GM12878 (cell line): ENCODE measurements at regions not wholly inside any gene's neighbourhood (a gene's known extent, or its start where the extent isn't known, plus 50 kb on each side); places are given as distances from the start of the nearest gene placed in this dataset.

ENCODE experiments used
- ATAC-seq: fragments of 200-7000 bp; cut with Tn5 transposase; 3 replicates; pipeline ENCODE4 v1.9.1; 2020; ENCODE audit warnings: mild to moderate bottlenecking, moderate library complexity
- BruUV-seq: library from RNA; stranded (reverse); fragments of 400-500 nt; replicated peaks from 2 replicates; lab custom pipeline; 2021; lab: Mats Ljungman, UMichigan
- CTCF ChIA-PET: fragments of 300-600 bp; sonication (Branson Sonifier 250); formaldehyde crosslinking; extraction: SDS; loops from one replicate; lab custom pipeline; 2021; ENCODE audit warnings: inconsistent platforms; lab: Yijun Ruan, JAX
- POLR2A ChIA-PET: fragments of 350-600 bp; formaldehyde crosslinking; extraction: SDS; loops from one replicate; lab custom pipeline; 2021; ENCODE audit warnings: inconsistent platforms; lab: Charles Lee
- RAD21 ChIA-PET: fragments of 300-600 bp; sonication (Branson Sonifier 250); formaldehyde crosslinking; loops from one replicate; lab custom pipeline; 2023; ENCODE audit warnings: antibody characterized with exemption; ENCODE audit not compliant: unreplicated experiment; lab: Charles Lee
- SMC1A ChIA-PET: fragments of 300-600 bp; sonication (Branson Sonifier 250); formaldehyde crosslinking; loops from one replicate; lab custom pipeline; 2023; ENCODE audit not compliant: unreplicated experiment, uncharacterized antibody; lab: Charles Lee
- DNase-seq: peaks from one replicate; pipeline ENCODE4 v3.0.0-alpha.2; 2011; ENCODE audit warnings: low read depth, low spot score
- FAIRE-seq: peaks from 3 replicates; lab custom pipeline; 2011; peaks lifted over from hg19 to GRCh38; lab: Jason Lieb, UNC
- H2AFZ ChIP-seq: 2 replicates; pipeline ENCODE4 v1.6.0; 2011; ENCODE audit warnings: low read depth, low read length, control low read depth; ENCODE audit not compliant: control insufficient read depth
- H3K27ac ChIP-seq: 2 replicates; pipeline ENCODE4 v1.5.1; 2011; ENCODE audit warnings: control low read depth; ENCODE audit not compliant: control insufficient read depth, insufficient read depth
- H3K27me3 ChIP-seq, 2 experiments: replicated peaks in 1 of 2; 2 replicates each; pipeline versions ENCODE4 v1.6.0 to v1.6.1; 2011; ENCODE audit warnings: low read length in 1 of 2; ENCODE audit not compliant: control insufficient read depth in 2 of 2, insufficient read depth in 2 of 2
- H3K36me3 ChIP-seq, 2 experiments: 2 replicates each; pipeline ENCODE4 v1.5.1; 2011; ENCODE audit warnings: low read length in 1 of 2; ENCODE audit not compliant: control insufficient read depth in 2 of 2, insufficient read depth in 2 of 2
- H3K4me1 ChIP-seq: 2 replicates; pipeline ENCODE4 v1.6.1; 2011; ENCODE audit warnings: mild to moderate bottlenecking, low read length, moderate library complexity, mixed read lengths; ENCODE audit not compliant: control insufficient read depth, insufficient read depth
- H3K4me2 ChIP-seq: 2 replicates; pipeline ENCODE4 v1.6.0; 2011; ENCODE audit warnings: control low read depth; ENCODE audit not compliant: control insufficient read depth, insufficient read depth
- H3K4me3 ChIP-seq: fragments of 200-600 bp; sonication (generic); 2 replicates; pipeline ENCODE4 v1.5.1; 2016
- H3K79me2 ChIP-seq: 2 replicates; pipeline ENCODE4 v1.6.0; 2011; ENCODE audit warnings: low read length; ENCODE audit not compliant: control insufficient read depth, insufficient read depth
- H3K9ac ChIP-seq: 2 replicates; pipeline ENCODE4 v1.8.0; 2011; ENCODE audit warnings: low read length, control low read depth, mixed read lengths; ENCODE audit not compliant: control insufficient read depth, insufficient read depth
- H3K9me3 ChIP-seq: replicated peaks from 3 replicates; pipeline ENCODE4 v1.5.1; 2011; ENCODE audit warnings: mild to moderate bottlenecking, low read length; ENCODE audit not compliant: control insufficient read depth, insufficient read depth
- H4K20me1 ChIP-seq: 2 replicates; pipeline ENCODE4 v1.6.0; 2011; ENCODE audit not compliant: control insufficient read depth, insufficient read depth
- BCL3 ChIP-seq: IDR thresholded peaks from 2 replicates; pipeline ENCODE4 v1.6.1; 2011; ENCODE audit warnings: borderline replicate concordance, low read depth, mild to moderate bottlenecking, moderate library complexity, low read length; ENCODE audit not compliant: insufficient read depth, poor library complexity, severe bottlenecking
- FOXM1 ChIP-seq: IDR thresholded peaks from 2 replicates; pipeline ENCODE4 v1.6.1; 2012; ENCODE audit warnings: low read depth, mild to moderate bottlenecking, inconsistent platforms, low read length, moderate library complexity
- JUND ChIP-seq: IDR thresholded peaks from 2 replicates; pipeline ENCODE4 v1.6.1; 2012; ENCODE audit warnings: low read depth, mild to moderate bottlenecking, low read length, improper control_type of control experiment, moderate library complexity
- LARP7 ChIP-seq: fragments of 450-650 bp; IDR thresholded peaks from 2 replicates; pipeline ENCODE4 v1.6.1; 2017; ENCODE audit warnings: mild to moderate bottlenecking
- MLLT1 ChIP-seq: fragments of 450-650 bp; IDR thresholded peaks from 2 replicates; pipeline ENCODE4 v1.6.1; 2016; ENCODE audit warnings: mild to moderate bottlenecking
- MXI1 ChIP-seq: fragments of 150-350 bp; IDR thresholded peaks from 2 replicates; pipeline ENCODE4 v1.6.1; 2011; ENCODE audit warnings: low read depth, mild to moderate bottlenecking, inconsistent platforms, low read length, improper control_type of control experiment
- POLR2A ChIP-seq: IDR thresholded peaks from 2 replicates; pipeline ENCODE4 v1.6.1; 2011; ENCODE audit warnings: low read depth, mild to moderate bottlenecking, low read length
- SKIL ChIP-seq: fragments of 450-650 bp; IDR thresholded peaks from 2 replicates; pipeline ENCODE4 v1.6.1; 2017; ENCODE audit warnings: mild to moderate bottlenecking, low read depth, inconsistent platforms; ENCODE audit not compliant: poor library complexity, severe bottlenecking
- SMC3 ChIP-seq: IDR thresholded peaks from 2 replicates; pipeline ENCODE4 v1.6.1; 2011; ENCODE audit warnings: low read length, improper control_type of control experiment, borderline replicate concordance
- SREBF1 ChIP-seq: IDR thresholded peaks from 2 replicates; pipeline ENCODE4 v1.6.1; 2012; ENCODE audit warnings: mild to moderate bottlenecking, low read length
- SREBF2 ChIP-seq: IDR thresholded peaks from 2 replicates; pipeline ENCODE4 v1.6.1; 2012; ENCODE audit warnings: mild to moderate bottlenecking, low read length
- SRF ChIP-seq, 2 experiments: IDR thresholded peaks; 2 replicates each; pipeline ENCODE4 v1.6.1; 2011; ENCODE audit warnings: low read depth in 2 of 2, low read length in 2 of 2, mild to moderate bottlenecking in 1 of 2, moderate library complexity in 1 of 2
- TAF1 ChIP-seq: IDR thresholded peaks from 2 replicates; pipeline ENCODE4 v1.6.1; 2011; ENCODE audit warnings: mild to moderate bottlenecking, low read depth, low read length, borderline replicate concordance
- WRNIP1 ChIP-seq: IDR thresholded peaks from 2 replicates; pipeline ENCODE4 v1.6.1; 2011; ENCODE audit warnings: low read depth, low read length, improper control_type of control experiment, borderline replicate concordance
- ZBTB33 ChIP-seq: fragments of 450-650 bp; IDR thresholded peaks from 2 replicates; pipeline ENCODE4 v1.6.1; 2017; ENCODE audit warnings: mild to moderate bottlenecking
- ZNF24 ChIP-seq: fragments of 450-650 bp; IDR thresholded peaks from 2 replicates; pipeline ENCODE4 v1.6.1; 2017; ENCODE audit warnings: antibody characterized with exemption, mild to moderate bottlenecking
- ZSCAN29 ChIP-seq: fragments of 450-650 bp; IDR thresholded peaks from 2 replicates; pipeline ENCODE4 v1.6.1; 2017; ENCODE audit warnings: mild to moderate bottlenecking, moderate library complexity
- WGBS: methylation state at CpG from one replicate; pipeline ENCODE4 v1.1.6; 2016; ENCODE audit warnings: low lambda C conversion rate; ENCODE audit not compliant: insufficient replicate concordance, insufficient coverage; ENCODE audit errors: missing lambda C conversion rate; 5-methylcytosine and 5-hydroxymethylcytosine counted together
- in situ Hi-C: fragments of 300-500 bp; cut with MboI; formaldehyde crosslinking; loops from 9 replicates; pipeline ENCODE4 v1.14.3; 2018; ENCODE audit warnings: mixed read lengths
- intact Hi-C: fragments of 100-400 bp; cut with micrococcal nuclease; formaldehyde crosslinking; loops from one replicate; pipeline ENCODE4 v1.14.2; 2022; ENCODE audit not compliant: unreplicated experiment

- no peak for ATAC-seq
- H4K20me1 ChIP-seq, result no peaks in the 10 kb centered on the region
- CTCF ChIA-PET, result interaction anchor here (0.6 to 4.9 kb wide), 4 partner anchors 25 to 403 kb away, joined by 3 to 75 read pairs (median 4); no protein-coding TSS in a partner anchor
- H2AFZ ChIP-seq, result no peak overlapping the region
- no peak for FAIRE-seq
- H3K36me3 ChIP-seq, result no peaks in the 10 kb centered on the region
- TF ChIP-seq MLLT1 (no peak), WRNIP1 (no peak), MXI1 (no peak), BCL3 (no peak), ZSCAN29 (no peak), ZBTB33 (no peak), TAF1 (no peak), SMC3 (no peak), ZNF24 (no peak), FOXM1 (no peak), SREBF2 (no peak), LARP7 (no peak), SREBF1 (no peak), POLR2A (no peak), JUND (no peak), SKIL (no peak), SRF (IDR thresholded peaks at IDR 0.05; ENCODE audit: low read depth in 2 of 2, low read length in 2 of 2) (no peak)
- in situ Hi-C loops (no loop called here), intact Hi-C loops (no loop called here)
- RAD21 ChIA-PET, result interaction anchor here (0.9 to 4.7 kb wide), 3 partner anchors 11 to 29 kb away, joined by 3 to 39 read pairs (median 32); no protein-coding TSS in a partner anchor
- no peak overlapping the region for H3K9ac ChIP-seq
- H3K27me3 ChIP-seq, result no peaks in the 10 kb centered on the region
- SMC1A ChIA-PET, result interaction anchor here (0.7 to 6.0 kb wide), 5 partner anchors 25 to 1658 kb away, joined by 3 to 58 read pairs (median 7); no protein-coding TSS in a partner anchor
- no peak for DNase-seq
- H3K4me2 ChIP-seq, result no peak overlapping the region
- H3K4me3 ChIP-seq, result no peak overlapping the region
- H3K4me1 ChIP-seq, result no peaks in the 10 kb centered on the region
- 4% methylated on average over 2 of the region's 2 CpGs for WGBS
- H3K9me3 ChIP-seq, result no peaks in the 10 kb centered on the region
- H3K79me2 ChIP-seq, result no peaks in the 10 kb centered on the region
- BruUV-seq, result no TSS peak
- POLR2A ChIA-PET, result no interaction called here
- no peak overlapping the region for H3K27ac ChIP-seq
Observed at GRCh38 chr3:22091329-22091728, 340.3 kb upstream of the ZNF385D start.
